ENCODE measurements at regions not wholly inside any gene's neighbourhood (a gene's known extent, or its start where the extent isn't known, plus 50 kb on each side); places are given as distances from the start of the nearest gene placed in this dataset.

GRCh38 chr5:159814222-159814621 is 102.1 kb upstream of the ADRA1B start:
- Histone ChIP-seq H3K9me3 (replicated peaks; ENCODE audit: insufficient read depth, low read length) (no peaks in the 10 kb centered on the region), H3K79me2 (ENCODE audit: low read length) (no peaks in the 10 kb centered on the region), H3K9ac (ENCODE audit: low read length) (no peak overlapping the region), H3K9me2 (replicated peaks; ENCODE audit: insufficient read depth, low read length) (no peaks in the 10 kb centered on the region), H3K27me3 (replicated peaks; ENCODE audit: insufficient read depth, low read length) (no peaks in the 10 kb centered on the region), H3K4me1 (ENCODE audit: low read length) (no peaks in the 10 kb centered on the region), H3K36me3 (replicated peaks; ENCODE audit: insufficient read depth, low read length) (no peaks in the 10 kb centered on the region), H4K20me1 (ENCODE audit: insufficient read depth, low read length) (no peaks in the 10 kb centered on the region), H3K27ac (ENCODE audit: low read length) (no peak overlapping the region), H3K4me3 (ENCODE audit: low read length) (no peak overlapping the region), H3K4me2 (ENCODE audit: low read depth, low read length) (no peak overlapping the region), H2AFZ (ENCODE audit: low read length) (no peak overlapping the region), H3F3A (ENCODE audit: insufficient read depth, low read length) (no peaks in the 10 kb centered on the region)
- DNase-seq: no peak
- TF ChIP-seq EZH2phosphoT487 (IDR thresholded peaks at IDR 0.05; ENCODE audit: low read length): no peak
- no peak for TF ChIP-seq CTCF (IDR thresholded peaks at IDR 0.05; ENCODE audit: low read length)
- no peak for TF ChIP-seq EZH2 (optimal IDR thresholded peaks at IDR 0.05; ENCODE audit: low read depth, low read length)

- no peaks in the 10 kb centered on the region for H3K4me1 ChIP-seq (ENCODE audit: low read length)
- H3K27ac ChIP-seq (ENCODE audit: low read length): no peak overlapping the region
- H3K79me2 ChIP-seq (ENCODE audit: low read length): no peaks in the 10 kb centered on the region
These were observed 101.3 kb upstream of the ADRA1B start for GRCh38 chr5:159814805-159815585.

DNA sequence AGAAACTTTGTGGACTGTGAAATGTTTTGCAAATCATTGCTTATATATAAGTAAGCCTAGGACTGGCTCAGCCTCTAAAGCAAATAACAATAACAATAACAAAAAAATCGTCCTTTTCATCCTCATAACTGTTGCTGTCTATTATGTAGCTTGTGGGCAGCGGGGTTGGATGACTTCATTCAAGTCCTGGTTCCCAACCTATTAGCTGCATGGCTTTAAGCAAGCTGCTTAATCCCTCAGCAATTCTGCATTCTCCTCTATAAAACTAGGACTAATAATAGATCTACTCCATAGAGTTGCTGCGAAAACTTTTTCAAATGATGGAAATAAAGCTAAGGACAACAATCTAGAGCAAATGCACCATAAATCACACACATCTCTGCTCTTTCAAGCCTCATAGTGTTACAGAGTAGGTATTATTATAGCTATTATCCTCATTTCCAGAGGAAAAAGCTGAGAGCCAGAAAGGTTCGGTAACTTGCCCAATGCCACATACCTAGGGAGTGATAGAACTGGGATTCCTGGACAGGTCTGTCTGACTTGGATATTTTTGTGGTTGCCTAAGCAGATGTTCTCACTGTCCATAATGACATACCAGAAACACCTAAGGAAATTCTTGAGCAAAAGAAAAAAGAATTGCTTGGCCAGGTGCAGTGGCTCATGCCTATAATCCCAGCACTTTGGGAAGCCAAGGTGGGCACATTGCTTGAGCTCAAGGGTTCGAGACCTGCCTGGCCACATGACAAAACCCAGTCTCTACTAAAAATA is 98.8 kb upstream of the ADRA1B start:
- Histone ChIP-seq H3K36me3 (replicated peaks; ENCODE audit: insufficient read depth, low read length) (no peaks in the 10 kb centered on the region), H4K20me1 (ENCODE audit: insufficient read depth, low read length) (no peaks in the 10 kb centered on the region), H3K79me2 (ENCODE audit: low read length) (no peaks in the 10 kb centered on the region), H3K9me3 (replicated peaks; ENCODE audit: insufficient read depth, low read length) (no peaks in the 10 kb centered on the region), H3K4me1 (ENCODE audit: low read length) (no peaks in the 10 kb centered on the region), H3K27ac (ENCODE audit: low read length) (no peak overlapping the region), H3K9me2 (replicated peaks; ENCODE audit: insufficient read depth, low read length) (no peaks in the 10 kb centered on the region), H3K9ac (ENCODE audit: low read length) (no peak overlapping the region), H2AFZ (ENCODE audit: low read length) (no peak overlapping the region), H3K27me3 (replicated peaks; ENCODE audit: insufficient read depth, low read length) (no peaks in the 10 kb centered on the region), H3K4me2 (ENCODE audit: low read depth, low read length) (no peak overlapping the region), H3F3A (ENCODE audit: insufficient read depth, low read length) (no peaks in the 10 kb centered on the region), H3K4me3 (ENCODE audit: low read length) (no peak overlapping the region)
- no peak for DNase-seq
- TF ChIP-seq CTCF (IDR thresholded peaks at IDR 0.05; ENCODE audit: low read length) (no peak), EZH2 (optimal IDR thresholded peaks at IDR 0.05; ENCODE audit: low read depth, low read length) (no peak), EZH2phosphoT487 (IDR thresholded peaks at IDR 0.05; ENCODE audit: low read length) (no peak)

More at GRCh38 chr5:159814805-159815585, 101.3 kb upstream of the ADRA1B start:
- Histone ChIP-seq H3K9me3 (replicated peaks; ENCODE audit: insufficient read depth, low read length) (no peaks in the 10 kb centered on the region), H2AFZ (ENCODE audit: low read length) (no peak overlapping the region), H3K9ac (ENCODE audit: low read length) (no peak overlapping the region), H3K36me3 (replicated peaks; ENCODE audit: insufficient read depth, low read length) (no peaks in the 10 kb centered on the region), H3K27me3 (replicated peaks; ENCODE audit: insufficient read depth, low read length) (no peaks in the 10 kb centered on the region), H3K4me2 (ENCODE audit: low read depth, low read length) (no peak overlapping the region), H4K20me1 (ENCODE audit: insufficient read depth, low read length) (no peaks in the 10 kb centered on the region), H3K4me3 (ENCODE audit: low read length) (no peak overlapping the region), H3K9me2 (replicated peaks; ENCODE audit: insufficient read depth, low read length) (no peaks in the 10 kb centered on the region), H3F3A (ENCODE audit: insufficient read depth, low read length) (no peaks in the 10 kb centered on the region)
- DNase-seq: no peak
- TF ChIP-seq CTCF (IDR thresholded peaks at IDR 0.05; ENCODE audit: low read length) (no peak), EZH2phosphoT487 (IDR thresholded peaks at IDR 0.05; ENCODE audit: low read length) (no peak), EZH2 (optimal IDR thresholded peaks at IDR 0.05; ENCODE audit: low read depth, low read length) (no peak)
